ENCODE measurements at regions not wholly inside any gene's neighbourhood (a gene's known extent, or its start where the extent isn't known, plus 50 kb on each side); places are given as distances from the start of the nearest gene placed in this dataset.

DNA sequence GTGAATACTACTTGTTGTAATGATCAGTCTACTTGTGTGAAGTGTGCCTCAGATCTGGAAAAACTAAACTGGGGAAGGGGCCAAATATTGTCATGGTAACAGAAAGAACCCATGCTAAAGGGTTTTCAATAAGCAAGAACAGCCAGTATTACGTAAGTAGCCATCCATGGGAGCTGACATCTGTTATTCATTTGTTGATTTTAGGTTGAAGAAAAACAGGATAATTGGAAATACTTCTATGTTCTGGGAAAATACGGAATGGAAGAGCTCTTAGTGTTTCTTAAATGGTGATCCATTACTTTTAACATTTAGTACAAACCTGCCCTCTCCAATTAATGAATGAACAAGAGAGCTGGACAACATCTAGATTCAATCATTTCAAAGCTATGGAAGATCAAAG, 485.8 kb downstream of the NTRK2 start:
- no peak for DNase-seq (ENCODE audit: low read depth, low spot score)
- in situ Hi-C loops (cut with HindIII; ENCODE audit: low pct_unique_long_range_greater_than_20kb, low sequenced_read_pairs), result no loop called here

DNA sequence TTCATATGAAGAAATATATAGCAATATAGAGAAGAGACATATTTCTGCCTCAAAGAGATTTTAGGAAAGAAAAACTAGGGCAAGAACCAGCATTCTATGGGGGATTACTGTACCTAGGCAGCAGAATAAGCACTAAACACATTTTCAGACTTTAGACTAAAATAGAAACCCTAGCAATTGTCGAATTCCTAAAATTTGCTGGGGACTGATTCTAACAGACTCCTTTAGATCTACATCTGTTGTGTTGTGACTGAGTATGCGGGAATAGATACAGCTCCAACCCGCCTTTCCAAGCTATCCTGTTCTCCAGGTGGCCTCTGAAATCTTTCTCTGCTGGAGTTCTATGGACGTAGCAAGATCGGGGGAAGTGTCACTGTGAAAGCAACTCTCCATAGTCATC, 482.2 kb downstream of the NTRK2 start:
- in situ Hi-C loops (cut with HindIII; ENCODE audit: low pct_unique_long_range_greater_than_20kb, low sequenced_read_pairs), result no loop called here
- no peak for DNase-seq (ENCODE audit: low read depth, low spot score)

DNA sequence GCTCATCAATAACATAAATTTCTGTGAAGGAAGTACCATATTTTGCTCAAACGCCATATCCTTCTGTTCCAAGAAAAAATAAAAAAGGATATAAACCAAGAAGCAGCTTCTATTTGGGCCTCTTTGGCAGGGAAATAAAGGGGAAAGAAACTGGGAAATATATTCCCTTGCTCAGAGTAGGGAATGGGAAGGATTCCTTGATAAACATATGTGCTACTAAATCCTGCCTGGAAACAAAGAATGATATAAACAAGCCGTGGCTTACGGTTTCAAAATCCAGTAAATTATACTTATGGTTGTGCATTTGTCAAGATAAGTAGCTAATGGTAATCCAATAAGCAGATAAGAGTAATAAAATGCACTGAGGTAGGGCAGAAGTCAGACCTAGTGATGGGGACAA, 481.6 kb downstream of the NTRK2 start:
- no peak for DNase-seq (ENCODE audit: low read depth, low spot score)
- in situ Hi-C loops (cut with HindIII; ENCODE audit: low pct_unique_long_range_greater_than_20kb, low sequenced_read_pairs), result no loop called here

DNA sequence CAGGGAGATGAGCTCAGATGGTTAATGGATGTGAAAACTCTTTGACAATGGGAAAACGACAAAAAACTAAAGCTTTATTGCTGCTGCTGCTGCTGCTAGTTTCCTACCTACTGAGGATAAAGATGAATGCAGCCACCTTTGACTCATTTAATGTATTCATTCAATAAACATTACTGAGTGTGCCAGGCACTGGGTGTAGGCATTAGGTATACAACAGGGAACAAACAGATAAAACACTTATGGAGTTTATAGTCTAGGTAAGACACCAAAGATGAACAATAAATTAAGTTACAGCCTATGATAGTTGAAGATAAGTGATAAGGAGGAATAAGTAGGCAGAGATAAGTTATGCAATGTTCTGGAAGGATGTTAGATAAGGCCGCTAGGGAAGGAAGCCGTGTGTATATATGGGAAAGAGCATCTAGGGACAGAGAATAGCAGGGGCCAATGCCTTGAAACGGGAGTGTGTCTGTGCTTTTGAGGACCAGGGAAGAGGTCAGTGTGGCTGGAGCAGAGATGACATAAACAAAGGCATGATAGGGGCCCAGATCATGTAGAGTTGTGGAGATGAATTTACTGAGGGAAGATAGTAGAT, 477.6 kb downstream of the NTRK2 start:
- in situ Hi-C loops (cut with HindIII; ENCODE audit: low pct_unique_long_range_greater_than_20kb, low sequenced_read_pairs), result no loop called here
- DNase-seq (ENCODE audit: low read depth, low spot score), result no peak

DNA sequence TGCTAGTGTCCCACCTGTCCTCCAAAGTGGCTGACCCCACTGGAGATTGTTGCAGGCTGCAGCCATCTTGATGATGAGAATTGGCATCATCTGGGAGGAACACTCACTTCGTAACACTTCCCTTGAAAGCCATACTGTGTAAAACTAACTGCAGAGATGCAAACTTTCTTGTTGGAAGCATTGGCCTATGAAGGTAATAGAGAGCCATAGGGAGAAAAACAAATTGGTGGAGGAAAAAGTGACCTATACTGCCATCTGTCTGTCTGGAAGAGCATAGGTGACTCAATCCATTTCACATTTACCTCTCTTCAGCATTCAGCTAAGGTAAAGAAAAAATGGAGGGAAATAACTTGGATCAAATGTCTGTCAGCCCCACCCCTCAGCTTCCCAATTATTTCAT, 473.4 kb downstream of the NTRK2 start:
- peak; percentile 57 for DNase-seq (ENCODE audit: low read depth, low spot score)

DNA sequence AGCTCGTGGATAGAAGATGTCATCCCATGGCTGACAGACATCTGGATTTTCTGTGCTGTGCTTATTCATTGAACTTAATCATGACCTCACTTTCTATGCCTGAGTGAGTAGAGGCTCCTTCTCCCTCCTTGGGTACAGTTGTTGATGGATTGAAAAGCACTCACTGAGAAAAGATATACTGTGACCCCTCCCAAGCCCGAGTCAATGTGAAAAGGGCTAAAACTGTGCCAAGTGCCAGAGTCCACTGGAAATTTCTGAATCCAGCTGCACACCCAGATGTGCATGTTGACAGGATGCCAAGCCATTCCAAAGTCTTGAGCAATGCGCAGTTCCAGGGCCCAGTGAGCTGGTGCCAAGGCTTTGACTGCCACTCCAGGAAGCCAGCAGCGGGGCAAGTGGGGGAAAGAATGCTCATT, 473.0 kb downstream of the NTRK2 start:
- in situ Hi-C loops (cut with HindIII; ENCODE audit: low pct_unique_long_range_greater_than_20kb, low sequenced_read_pairs), result no loop called here
- DNase-seq (ENCODE audit: low read depth, low spot score), result no peak

More for the DNA sequence above, 473.4 kb downstream of the NTRK2 start:
- in situ Hi-C loops (cut with HindIII; ENCODE audit: low pct_unique_long_range_greater_than_20kb, low sequenced_read_pairs), result no loop called here

DNA sequence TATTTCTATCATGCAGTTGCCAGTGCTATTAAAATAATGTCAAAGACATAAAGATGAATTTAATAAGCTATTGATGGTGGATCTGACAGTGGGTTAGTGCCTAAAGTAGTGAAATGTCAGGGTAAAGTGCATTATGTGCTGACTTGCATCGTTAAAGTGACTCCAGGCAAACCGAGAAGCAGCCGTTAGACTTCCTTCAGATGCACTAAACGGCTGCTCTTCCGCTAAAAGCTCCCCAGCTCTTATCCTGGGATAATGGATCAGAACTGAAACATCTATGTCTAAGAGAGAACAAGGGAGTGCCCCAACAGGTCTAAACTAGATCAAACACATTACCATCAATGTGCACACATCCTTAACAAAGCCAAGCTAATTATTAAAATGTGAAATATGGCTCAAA, 468.2 kb downstream of the NTRK2 start:
- no peak for DNase-seq (ENCODE audit: low read depth, low spot score)
- in situ Hi-C loops (cut with HindIII; ENCODE audit: low pct_unique_long_range_greater_than_20kb, low sequenced_read_pairs), result no loop called here

DNA sequence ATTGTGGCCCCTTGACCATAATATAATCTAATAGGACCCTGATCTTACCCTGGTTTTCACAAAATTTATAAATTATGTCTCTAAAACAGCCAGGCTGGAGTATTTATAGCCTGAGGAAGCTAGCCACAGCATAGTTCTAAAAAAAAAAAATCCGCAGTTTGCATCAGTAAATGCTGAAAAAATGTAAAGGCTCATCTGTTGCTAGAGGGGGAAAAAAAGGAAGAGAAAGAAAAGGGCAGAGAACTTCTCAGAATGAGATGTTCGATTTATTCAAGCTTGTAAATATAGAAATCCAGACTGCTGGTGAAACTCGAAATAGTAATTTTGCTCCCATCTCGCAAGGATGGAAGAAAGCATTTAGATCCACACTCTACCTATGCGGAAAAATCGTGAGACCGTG, 467.5 kb downstream of the NTRK2 start:
- in situ Hi-C loops (cut with HindIII; ENCODE audit: low pct_unique_long_range_greater_than_20kb, low sequenced_read_pairs), result no loop called here
- no peak for DNase-seq (ENCODE audit: low read depth, low spot score)

DNA sequence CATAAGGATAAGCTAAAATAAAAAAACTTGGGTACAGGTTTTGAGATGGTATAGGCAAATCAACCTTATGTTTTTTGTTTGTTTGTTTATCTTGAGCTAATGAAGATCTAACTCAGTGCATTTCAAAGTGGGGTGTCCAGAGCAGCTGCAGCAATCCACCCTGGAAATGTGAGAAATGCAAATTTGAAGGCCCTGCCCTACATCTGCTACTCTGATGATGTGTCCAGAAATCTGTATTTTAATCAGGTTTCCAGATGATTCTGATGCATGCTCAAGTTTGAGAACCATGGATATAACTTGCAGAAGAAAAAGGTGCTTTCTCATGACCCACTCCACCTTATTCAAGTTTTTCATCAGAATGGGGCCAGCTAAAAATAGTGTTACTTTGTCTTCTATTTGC, 467.0 kb downstream of the NTRK2 start:
- in situ Hi-C loops (cut with HindIII; ENCODE audit: low pct_unique_long_range_greater_than_20kb, low sequenced_read_pairs), result no loop called here

DNA sequence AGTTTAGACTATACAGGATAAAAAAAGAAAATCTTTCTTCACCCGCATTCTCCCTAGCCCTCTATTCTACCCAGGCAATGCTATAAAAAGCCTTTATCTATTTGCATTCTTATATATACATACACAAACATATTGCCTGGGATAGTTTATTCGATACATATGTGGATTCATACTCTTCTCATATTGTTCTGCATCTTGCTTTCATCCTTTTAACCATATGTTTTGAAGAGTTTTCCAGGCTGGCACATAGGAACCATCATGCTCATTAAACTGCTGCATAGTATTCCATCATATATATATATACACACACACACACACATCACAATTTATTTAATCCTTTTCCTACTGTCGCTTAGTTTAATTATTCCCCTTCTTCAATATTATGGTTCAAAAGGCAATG, 461.2 kb downstream of the NTRK2 start:
- in situ Hi-C loops (cut with HindIII; ENCODE audit: low pct_unique_long_range_greater_than_20kb, low sequenced_read_pairs), result no loop called here
- no peak for DNase-seq (ENCODE audit: low read depth, low spot score)

More for the DNA sequence above, 467.0 kb downstream of the NTRK2 start:
- no peak for DNase-seq (ENCODE audit: low read depth, low spot score)

DNA sequence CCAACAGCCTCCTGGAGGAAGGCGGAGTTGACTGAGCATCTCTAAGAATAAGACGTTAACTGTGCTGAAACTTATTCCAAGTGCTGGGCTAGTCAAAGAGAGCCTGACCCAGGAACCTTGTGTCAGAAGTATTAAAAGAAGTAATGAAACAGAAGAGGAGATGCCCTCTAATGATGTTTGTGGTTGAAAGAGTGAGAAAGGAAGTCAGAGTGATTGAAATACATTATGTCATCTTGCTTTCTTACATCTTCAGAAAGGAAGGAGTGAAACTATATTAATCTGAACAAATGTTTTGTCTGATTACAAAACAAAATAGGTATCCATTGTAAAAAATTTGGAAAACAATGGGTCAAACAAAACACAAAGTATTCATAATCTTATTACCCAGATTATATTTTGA, 460.7 kb downstream of the NTRK2 start:
- DNase-seq (ENCODE audit: low read depth, low spot score), result no peak
- in situ Hi-C loops (cut with HindIII; ENCODE audit: low pct_unique_long_range_greater_than_20kb, low sequenced_read_pairs), result no loop called here

DNA sequence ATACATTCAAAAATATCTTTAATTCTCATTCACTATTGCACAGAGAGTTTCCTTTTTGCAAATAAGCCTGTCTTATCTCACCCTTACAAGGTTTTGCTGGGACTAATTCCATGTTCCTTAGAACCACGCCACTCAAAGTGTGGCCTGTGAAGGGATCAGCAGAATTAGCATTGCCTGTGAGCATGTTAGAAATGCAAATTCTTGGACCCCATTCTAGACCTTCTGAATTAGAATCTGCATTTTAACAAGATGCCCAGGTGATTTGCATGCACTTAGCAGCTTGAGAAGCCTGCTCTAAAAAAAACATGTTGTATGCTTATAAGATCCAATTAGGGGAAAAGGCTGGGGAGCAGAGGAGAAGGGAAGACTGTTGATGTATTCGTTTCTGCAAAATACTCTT, 460.0 kb downstream of the NTRK2 start:
- in situ Hi-C loops (cut with HindIII; ENCODE audit: low pct_unique_long_range_greater_than_20kb, low sequenced_read_pairs), result no loop called here
- DNase-seq (ENCODE audit: low read depth, low spot score), result no peak

DNA sequence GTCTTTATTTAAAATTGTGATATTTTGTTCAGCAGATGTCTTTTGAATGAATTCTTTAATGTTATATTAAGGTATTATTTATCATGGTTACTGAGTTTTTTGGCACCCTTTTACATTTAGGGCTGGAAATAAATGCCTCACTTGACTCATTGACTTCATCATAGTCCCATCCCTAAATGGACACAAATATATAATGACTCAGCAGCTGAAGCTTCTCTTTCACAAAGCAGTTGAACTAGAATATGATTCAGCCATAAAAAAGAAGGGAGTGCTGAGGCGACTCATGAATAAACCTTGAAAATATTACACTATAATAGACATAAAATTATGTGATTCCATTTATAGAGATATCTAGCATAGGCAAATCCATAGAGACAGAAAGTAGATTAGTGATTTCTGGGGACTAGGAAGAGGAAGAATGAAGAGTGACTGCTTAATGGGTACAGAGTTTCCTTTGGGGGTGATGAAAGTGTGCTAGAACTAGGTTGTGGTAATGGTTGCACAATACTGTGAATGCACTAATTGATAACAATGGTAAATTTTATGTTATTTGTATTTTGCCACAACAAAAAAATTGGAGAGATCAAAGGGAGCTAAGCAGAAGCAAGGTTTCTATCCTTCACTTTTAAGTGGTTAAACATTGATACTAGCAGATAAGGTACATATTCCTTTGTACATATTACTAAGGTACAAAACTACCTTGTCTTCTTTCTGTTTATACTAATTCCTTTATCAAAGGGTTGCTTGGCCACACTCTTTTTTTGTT, 449.6 kb downstream of the NTRK2 start:
- in situ Hi-C loops (cut with HindIII; ENCODE audit: low pct_unique_long_range_greater_than_20kb, low sequenced_read_pairs), result no loop called here
- DNase-seq (ENCODE audit: low read depth, low spot score), result no peak

DNA sequence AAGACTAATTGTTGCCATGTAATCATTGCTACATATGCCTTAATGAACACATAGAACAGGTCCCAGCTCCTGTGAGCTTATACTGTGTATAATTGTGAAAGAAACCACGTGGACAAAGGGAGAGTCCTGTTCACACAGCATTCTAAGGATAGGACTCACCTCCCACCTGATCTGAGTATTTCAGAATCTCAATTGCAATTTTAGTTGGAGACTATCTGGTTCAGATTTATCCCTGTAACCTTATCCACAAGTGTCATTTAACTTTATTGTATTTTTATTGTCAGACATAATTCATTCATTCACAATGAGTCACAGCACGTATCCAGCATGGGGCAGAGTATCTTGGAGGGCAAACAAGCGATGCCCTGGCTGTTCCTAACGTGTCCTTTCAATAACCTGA, 448.3 kb downstream of the NTRK2 start:
- in situ Hi-C loops (cut with HindIII; ENCODE audit: low pct_unique_long_range_greater_than_20kb, low sequenced_read_pairs), result no loop called here
- DNase-seq (ENCODE audit: low read depth, low spot score), result no peak

DNA sequence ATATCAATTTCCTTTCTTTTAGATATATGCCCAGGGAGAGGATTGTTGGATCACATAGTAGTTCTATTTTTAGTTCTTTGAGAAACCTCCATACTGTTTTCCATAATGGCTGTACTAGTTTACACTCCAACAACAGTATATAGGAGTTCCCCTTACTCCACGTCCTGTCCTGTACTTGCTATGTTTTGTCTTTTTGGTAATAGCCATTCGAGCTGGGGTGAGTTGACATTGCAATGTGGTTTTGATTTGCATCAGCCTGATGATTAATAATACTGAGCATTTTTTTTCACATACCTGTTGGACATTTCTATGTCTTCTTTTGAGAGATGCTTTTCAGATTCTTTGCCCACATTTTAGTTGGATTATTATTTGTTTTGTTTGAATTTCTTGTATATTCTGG, 445.9 kb downstream of the NTRK2 start:
- DNase-seq (ENCODE audit: low read depth, low spot score), result no peak
- in situ Hi-C loops (cut with HindIII; ENCODE audit: low pct_unique_long_range_greater_than_20kb, low sequenced_read_pairs), result no loop called here

DNA sequence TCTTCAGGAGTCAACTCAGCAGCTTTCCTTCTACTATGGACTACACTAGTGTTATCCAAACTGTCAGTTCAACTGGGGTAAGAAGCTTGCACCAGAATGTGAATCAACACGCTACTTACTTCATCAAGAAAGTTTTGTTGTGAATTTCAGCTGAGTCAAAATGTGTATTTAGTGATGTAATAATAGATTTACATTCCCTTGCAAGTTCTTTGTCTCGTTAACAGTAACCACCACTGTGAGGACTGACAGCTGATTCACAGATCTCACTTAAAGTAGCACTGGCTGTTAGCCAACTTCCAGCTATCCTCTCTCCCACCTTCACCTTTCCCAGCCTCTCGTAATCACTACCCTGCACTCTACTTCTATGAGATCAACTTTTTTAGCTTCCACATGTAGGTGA, 445.3 kb downstream of the NTRK2 start:
- no peak for DNase-seq (ENCODE audit: low read depth, low spot score)
- in situ Hi-C loops (cut with HindIII; ENCODE audit: low pct_unique_long_range_greater_than_20kb, low sequenced_read_pairs), result no loop called here

DNA sequence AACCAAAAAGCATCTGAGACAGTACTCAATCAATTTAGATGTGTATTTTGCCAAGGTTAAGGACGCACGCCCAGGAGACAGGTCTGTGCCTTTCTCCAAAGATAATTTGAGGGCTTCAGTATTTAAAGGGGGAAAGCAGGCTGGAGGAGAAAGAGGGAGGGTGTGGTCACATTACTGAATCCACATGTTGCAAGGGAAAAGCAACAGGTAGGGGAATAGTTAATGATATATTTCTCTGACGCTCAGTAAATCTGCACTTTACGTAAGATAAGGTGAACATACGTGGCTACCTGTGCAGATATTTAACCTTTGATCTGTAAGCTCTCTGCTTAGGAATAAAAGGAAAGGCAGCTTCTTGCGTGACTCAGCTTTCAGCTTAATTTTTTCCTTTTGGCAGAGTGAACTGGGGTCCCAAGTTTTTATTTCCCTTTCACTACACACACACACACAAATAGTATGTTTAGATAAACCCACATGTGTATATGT, 443.4 kb downstream of the NTRK2 start:
- DNase-seq (ENCODE audit: low read depth, low spot score), result no peak
- in situ Hi-C loops (cut with HindIII; ENCODE audit: low pct_unique_long_range_greater_than_20kb, low sequenced_read_pairs), result no loop called here

DNA sequence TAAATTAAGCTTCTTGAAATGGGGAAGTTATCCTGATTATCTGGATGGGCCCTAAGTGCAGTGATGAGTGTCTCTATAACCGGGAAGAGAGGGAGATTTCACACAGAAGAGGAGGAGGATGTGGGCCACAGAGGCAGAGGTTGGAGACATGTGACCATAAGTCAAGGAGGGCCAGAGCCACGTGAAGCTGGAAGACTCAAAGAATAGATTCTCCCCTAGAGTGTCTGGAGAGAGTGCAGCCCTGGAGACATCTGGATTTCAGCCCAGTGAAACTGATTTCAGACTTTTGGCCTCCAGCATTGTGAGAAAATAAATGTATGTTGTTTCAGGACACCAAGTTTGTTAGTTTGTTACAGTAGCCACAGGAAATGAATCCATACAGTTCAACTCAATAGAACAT, 442.9 kb downstream of the NTRK2 start:
- DNase-seq (ENCODE audit: low read depth, low spot score), result peak; percentile 67
- in situ Hi-C loops (cut with HindIII; ENCODE audit: low pct_unique_long_range_greater_than_20kb, low sequenced_read_pairs), result no loop called here

DNA sequence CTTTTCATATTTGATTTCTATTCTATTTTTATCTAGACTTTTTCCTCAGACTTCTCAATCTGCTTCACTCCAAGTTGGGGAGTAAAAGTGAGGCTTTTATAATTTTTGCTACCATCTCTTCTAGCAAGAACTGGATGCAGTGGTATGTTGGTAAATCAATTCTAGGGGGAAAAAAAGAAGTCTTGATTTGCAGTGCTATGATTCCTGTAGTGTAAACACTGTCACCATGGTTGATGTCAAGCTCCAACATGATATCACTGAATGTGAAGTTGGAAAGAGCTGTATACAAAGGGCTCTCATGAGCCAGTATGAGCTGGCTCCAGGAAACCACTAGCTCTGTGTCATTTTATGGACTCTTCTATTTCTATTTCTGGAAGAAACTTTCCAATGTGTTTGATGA, 439.2 kb downstream of the NTRK2 start:
- in situ Hi-C loops (cut with HindIII; ENCODE audit: low pct_unique_long_range_greater_than_20kb, low sequenced_read_pairs), result no loop called here

More for the DNA sequence above, 439.2 kb downstream of the NTRK2 start:
- no peak for DNase-seq (ENCODE audit: low read depth, low spot score)

Measured in SK-MEL-5 (cell line).